HK-2 (cell line): ENCODE measurements at regions not wholly inside any gene's neighbourhood (a gene's known extent, or its start where the extent isn't known, plus 50 kb on each side); places are given as distances from the start of the nearest gene placed in this dataset.

Experiments used
- DNase-seq: peaks from one replicate; pipeline ENCODE4 v3.0.0-alpha.2; 2018; ENCODE audit not compliant: unreplicated experiment

GRCh38 chr1:193806079-193807048, 620.0 kb upstream of the B3GALT2 start:
- DNase-seq = no peak

GRCh38 chr1:193799948-193800690, 613.7 kb upstream of the B3GALT2 start:
- no peak for DNase-seq

- DNase-seq = no peak
These were observed 613.0 kb upstream of the B3GALT2 start for GRCh38 chr1:193799371-193799770.

GRCh38 chr1:193794239-193794638, 607.8 kb upstream of the B3GALT2 start:
- DNase-seq = no peak

GRCh38 chr1:193791746-193792145, 605.3 kb upstream of the B3GALT2 start:
- no peak for DNase-seq

- DNase-seq = no peak
These were observed 600.6 kb upstream of the B3GALT2 start for GRCh38 chr1:193787061-193787460.

- no peak for DNase-seq
These were observed 599.5 kb upstream of the B3GALT2 start for GRCh38 chr1:193785850-193786420.

GRCh38 chr1:193774536-193775323, 588.3 kb upstream of the B3GALT2 start:
- DNase-seq = no peak

GRCh38 chr1:193771596-193771995, 585.2 kb upstream of the B3GALT2 start:
- DNase-seq = no peak

GRCh38 chr1:193769651-193770050, 583.2 kb upstream of the B3GALT2 start:
- DNase-seq = no peak

- DNase-seq = no peak
These were observed 581.5 kb upstream of the B3GALT2 start for GRCh38 chr1:193767886-193768285.

GRCh38 chr1:193766329-193766728, 579.9 kb upstream of the B3GALT2 start:
- no peak for DNase-seq

GRCh38 chr1:193763266-193763665, 576.9 kb upstream of the B3GALT2 start:
- DNase-seq = no peak

GRCh38 chr1:193762236-193762635, 575.8 kb upstream of the B3GALT2 start:
- DNase-seq = no peak

GRCh38 chr1:193755441-193755840, 569.0 kb upstream of the B3GALT2 start:
- DNase-seq = no peak

GRCh38 chr1:193754732-193755427, 568.5 kb upstream of the B3GALT2 start:
- DNase-seq = no peak

GRCh38 chr1:193754151-193754550, 567.7 kb upstream of the B3GALT2 start:
- no peak for DNase-seq

GRCh38 chr1:193753038-193753756, 566.8 kb upstream of the B3GALT2 start:
- DNase-seq = no peak

GRCh38 chr1:193749868-193750267, 563.5 kb upstream of the B3GALT2 start:
- DNase-seq = no peak

- no peak for DNase-seq
These were observed 561.2 kb upstream of the B3GALT2 start for GRCh38 chr1:193747579-193747978.
